Ovary (tissue), 7 donors: ENCODE measurements at regions not wholly inside any gene's neighbourhood (a gene's known extent, or its start where the extent isn't known, plus 50 kb on each side); places are given as distances from the start of the nearest gene placed in this dataset.

ENCODE experiments used
- DNase-seq, 5 donors: peaks; one replicate each; pipeline ENCODE4 v3.0.0-alpha.2; 2019 to 2020
- H3K27ac ChIP-seq, 2 donors: fragments of 200-600 bp; one replicate each; pipeline versions ENCODE4 v1.5.1 to v1.8.0; 2019 to 2022
- H3K27me3 ChIP-seq: fragments of 200-600 bp; one replicate; pipeline ENCODE4 v1.8.0; 2022
- H3K36me3 ChIP-seq: fragments of 200-600 bp; sonication (generic); one replicate; pipeline ENCODE4 v1.5.1; 2019
- H3K4me1 ChIP-seq: one replicate; pipeline ENCODE4 v1.8.1; 2013; ENCODE audit warnings: mild to moderate bottlenecking, moderate library complexity; ENCODE audit not compliant: insufficient read depth
- H3K4me3 ChIP-seq: fragments of 200-600 bp; sonication (generic); one replicate; pipeline ENCODE4 v1.5.1; 2017
- H3K9me3 ChIP-seq, 2 donors: fragments of 200-600 bp in 1 of 2; sonication (generic) in 1 of 2; one replicate each; pipeline versions ENCODE4 v1.5.1 to v1.8.1; 2013 to 2019; ENCODE audit warnings: mild to moderate bottlenecking in 1 of 2, moderate library complexity in 1 of 2
- CTCF ChIP-seq, 3 donors: fragments of 450-650 bp in 2 of 3; fragments of 200-600 bp in 1 of 3; IDR thresholded peaks; one replicate each; pipeline versions ENCODE4 v1.5.1 to v1.8.0; 2016 to 2022; ENCODE audit warnings: antibody characterized with exemption in 3 of 3, mild to moderate bottlenecking in 1 of 3
- EP300 ChIP-seq: sonication (generic); formaldehyde crosslinking; IDR thresholded peaks from one replicate; pipeline ENCODE4 v1.6.1; 2017; ENCODE audit warnings: antibody characterized with exemption
- POLR2A ChIP-seq: fragments of 450-650 bp; IDR thresholded peaks from one replicate; pipeline ENCODE4 v1.6.1; 2017; ENCODE audit warnings: antibody characterized with exemption, mild to moderate bottlenecking, moderate library complexity
- WGBS, 3 donors: extraction: QIAGEN DNeasy Blood & Tissue Kit in 1 of 3; methylation state at CpG; one replicate each; pipeline versions ENCODE4 v1.1.5 to v1.1.7; 2013 to 2017; 5-methylcytosine and 5-hydroxymethylcytosine counted together
- intact Hi-C, 4 donors: fragments of 100-400 bp; cut with DNase I; formaldehyde crosslinking; loops; one replicate each; pipeline versions ENCODE4 v1.11.0 to v1.15.1; 2022 to 2023
- donor health status: DM: no; HTN: no; CAD: no; lungs with moderate emphysema.
- donor health status: DM: no; HTN: no; CAD: no.
- donor health status: Bipolar disorder and iron deficiency.
- donor health status: DM: no; HTN: no; CAD: no.
- donor health status: DM: yes; HTN: yes; CAD: no.

DNA sequence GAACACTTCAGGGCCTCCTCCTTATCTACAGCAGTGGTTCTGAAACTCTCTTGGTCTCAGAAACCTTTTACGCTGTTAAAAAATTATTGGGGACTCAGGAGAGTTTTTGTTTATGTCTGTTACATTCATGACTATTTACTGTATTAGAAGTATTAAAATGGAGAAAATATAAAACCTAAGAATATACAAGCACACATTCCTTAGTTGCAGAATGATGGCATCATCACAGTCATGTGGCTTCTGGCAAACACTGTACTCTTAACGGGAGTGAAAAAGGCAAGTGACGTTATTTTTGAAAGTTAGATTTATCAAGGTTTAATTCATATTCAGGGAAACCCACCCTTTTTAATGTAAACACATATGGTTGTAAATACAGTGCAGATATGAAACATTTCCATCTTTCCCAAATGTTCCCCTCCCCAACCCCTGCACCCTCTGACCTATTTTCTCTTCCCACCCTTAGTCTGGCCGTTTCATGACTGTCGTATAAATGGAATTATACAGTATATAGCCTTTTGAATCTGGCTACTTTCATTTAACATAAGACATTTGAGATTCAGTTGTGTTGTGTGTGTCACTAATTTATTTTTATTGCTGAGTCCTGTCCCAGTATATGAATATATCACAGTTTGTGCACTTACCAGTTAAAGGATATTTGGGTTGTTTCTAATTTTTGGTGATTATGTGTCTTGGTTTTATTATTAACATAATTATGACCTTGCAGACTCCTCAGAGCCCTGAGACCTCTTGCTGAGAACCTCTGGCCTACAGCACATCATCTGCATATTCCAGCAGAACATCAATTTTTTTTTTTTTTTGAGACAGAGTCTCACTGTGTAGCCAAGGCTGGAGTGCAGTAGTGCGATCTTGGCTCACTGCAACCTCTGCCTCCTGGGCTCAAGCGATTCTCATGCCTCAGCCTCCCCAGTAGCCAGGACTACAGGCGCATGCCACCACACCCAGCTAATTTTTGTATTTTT lies 457.0 kb downstream of the PCNX1 start:
- WGBS, 3 donors = 53 to 62% (median 59%) methylated on average over 8 of the region's 8 CpGs
- Histone ChIP-seq H3K4me1 (peaks cover 10% of the 10 kb centered on the region), H3K4me3 (no peak overlapping the region), H3K36me3 (no peaks in the 10 kb centered on the region), H3K27ac (peak overlapping the region in 1 of 2 donors; percentile 30), H3K27me3 (no peaks in the 10 kb centered on the region), H3K9me3 (no peaks in the 10 kb centered on the region)
- DNase-seq = no peak
- intact Hi-C loops = no loop called here
- TF ChIP-seq CTCF (IDR thresholded peaks at IDR 0.05) (no peak), EP300 (no peak), POLR2A (no peak)

DNA sequence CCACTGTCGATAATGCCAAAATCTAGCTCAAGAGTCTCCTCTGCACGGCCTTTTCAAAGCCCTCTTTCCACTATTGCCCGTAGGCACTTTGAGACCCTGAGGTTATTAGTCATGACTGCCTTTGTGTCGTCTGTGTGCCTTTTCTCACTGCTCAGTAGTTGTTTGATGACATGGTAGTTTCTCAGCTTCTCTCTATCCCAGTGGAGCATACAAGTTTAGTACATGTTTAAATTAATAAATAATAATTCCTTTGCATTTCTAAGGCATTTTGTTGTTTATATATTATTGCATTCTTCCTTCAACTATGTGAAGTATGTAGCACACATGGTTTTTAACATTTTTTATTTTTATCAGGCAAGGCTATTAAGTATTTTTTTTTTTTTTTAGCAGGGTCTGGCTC lies 458.1 kb downstream of the PCNX1 start:
- intact Hi-C loops = no loop called here
- Histone ChIP-seq H3K27me3 (no peaks in the 10 kb centered on the region), H3K4me1 (peaks cover 10% of the 10 kb centered on the region)

DNA sequence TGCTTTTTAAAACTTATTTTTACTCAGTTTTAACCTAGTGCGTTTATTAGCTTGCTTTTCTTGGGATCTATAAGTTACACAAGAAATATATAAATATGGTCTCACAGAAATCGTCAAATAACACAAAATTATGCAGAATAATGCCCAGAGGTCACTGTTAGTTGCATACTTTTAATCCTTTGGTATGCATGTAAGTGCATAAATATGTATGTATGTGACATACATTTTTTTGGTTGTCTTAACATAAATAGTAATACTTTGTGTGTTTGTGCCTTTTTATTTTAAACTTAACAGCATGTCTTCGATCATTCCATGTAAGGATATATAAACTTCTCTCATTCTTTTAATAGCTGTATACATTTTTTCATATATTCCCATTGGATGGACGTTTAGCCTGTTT lies 459.6 kb downstream of the PCNX1 start:
- WGBS, 3 donors = 95% methylated on average over 4 of the region's 4 CpGs
- no peak for DNase-seq
- no peak overlapping the region for H3K4me3 ChIP-seq
- no peaks in the 10 kb centered on the region for H3K36me3 ChIP-seq
- no peaks in the 10 kb centered on the region for H3K9me3 ChIP-seq
- no peak overlapping the region for H3K27ac ChIP-seq
- H3K4me1 ChIP-seq = peaks cover 9% of the 10 kb centered on the region
- intact Hi-C loops = no loop called here
- TF ChIP-seq POLR2A (no peak), CTCF (IDR thresholded peaks at IDR 0.05) (no peak), EP300 (no peak)
- H3K27me3 ChIP-seq = no peaks in the 10 kb centered on the region

More for the DNA sequence above, 458.1 kb downstream of the PCNX1 start:
- no peak for DNase-seq
- no peak overlapping the region for H3K4me3 ChIP-seq
- 73 to 84% (median 76%) methylated on average over 4 of the region's 4 CpGs for WGBS, 3 donors
- TF ChIP-seq CTCF (IDR thresholded peaks at IDR 0.05) = no peak
- no peaks in the 10 kb centered on the region for H3K9me3 ChIP-seq
- H3K36me3 ChIP-seq = no peaks in the 10 kb centered on the region
- H3K27ac ChIP-seq = no peak overlapping the region

DNA sequence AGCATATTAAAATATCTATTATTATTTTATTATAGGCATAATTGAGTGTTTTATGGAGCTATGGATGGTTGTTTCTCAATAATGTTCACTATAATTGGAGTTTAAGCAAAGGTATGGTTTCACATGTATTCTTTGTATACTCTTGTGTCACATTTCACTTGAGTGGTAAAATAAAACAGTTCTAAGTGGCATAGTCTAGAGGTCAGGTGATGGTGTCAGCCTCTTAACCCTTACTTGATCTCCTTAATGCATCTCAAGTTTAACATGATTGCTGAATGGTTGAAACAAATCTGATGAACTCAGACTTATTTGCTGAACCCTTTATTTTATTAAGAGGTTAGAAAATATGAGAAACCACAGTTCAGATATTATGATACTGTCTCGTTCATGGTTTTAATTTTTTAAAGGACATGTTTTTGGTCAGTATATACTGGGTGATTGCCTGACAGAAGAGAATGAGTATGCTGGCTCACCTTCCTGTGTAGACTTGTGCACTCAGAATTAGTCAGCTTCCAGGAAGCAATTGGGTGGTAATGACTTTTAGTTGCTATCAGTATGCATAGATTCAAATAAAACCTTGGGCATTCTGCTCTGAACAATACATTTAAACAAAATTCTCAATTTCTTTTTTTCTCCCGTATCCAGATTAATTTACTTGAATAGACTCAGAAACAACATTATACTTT lies 464.6 kb downstream of the PCNX1 start:
- 60 to 71% (median 67%) methylated on average over 2 of the region's 2 CpGs for WGBS, 3 donors
- H3K27ac ChIP-seq = no peak overlapping the region
- no peaks in the 10 kb centered on the region for H3K4me1 ChIP-seq
- H3K9me3 ChIP-seq = no peaks in the 10 kb centered on the region
- intact Hi-C loops = no loop called here
- TF ChIP-seq CTCF (IDR thresholded peaks at IDR 0.05) = no peak
- TF ChIP-seq POLR2A = no peak
- no peak for TF ChIP-seq EP300
- H3K27me3 ChIP-seq = no peaks in the 10 kb centered on the region
- no peaks in the 10 kb centered on the region for H3K36me3 ChIP-seq
- no peak for DNase-seq
- H3K4me3 ChIP-seq = no peak overlapping the region
